GM04503 (cell line): ENCODE measurements at regions not wholly inside any gene's neighbourhood (a gene's known extent, or its start where the extent isn't known, plus 50 kb on each side); places are given as distances from the start of the nearest gene placed in this dataset.

Experiments used
- DNase-seq: peaks from one replicate; pipeline ENCODE4 v3.0.0-alpha.2; 2012; ENCODE audit warnings: low read depth

DNA sequence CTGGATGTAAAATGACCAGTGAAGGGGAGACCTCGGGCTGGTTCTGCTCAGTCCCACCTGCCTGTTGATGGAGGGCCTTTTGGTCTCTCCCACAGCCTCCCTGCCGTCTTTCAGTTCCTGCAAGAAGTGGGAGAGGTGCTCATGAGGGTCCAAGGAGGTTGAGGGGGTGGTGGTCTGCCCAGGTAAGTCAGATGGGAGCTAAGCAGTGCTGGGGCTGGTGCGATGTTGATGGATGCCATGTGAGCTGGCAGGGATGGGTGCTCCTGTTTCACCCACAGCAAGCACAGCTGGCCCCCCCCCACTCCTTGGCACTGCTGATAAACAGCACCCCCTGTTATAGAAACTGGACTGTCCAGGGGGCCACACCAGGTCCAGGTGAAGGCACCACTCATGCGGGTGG lies 145.6 kb downstream of the NSG2 start:
- no peak for DNase-seq

DNA sequence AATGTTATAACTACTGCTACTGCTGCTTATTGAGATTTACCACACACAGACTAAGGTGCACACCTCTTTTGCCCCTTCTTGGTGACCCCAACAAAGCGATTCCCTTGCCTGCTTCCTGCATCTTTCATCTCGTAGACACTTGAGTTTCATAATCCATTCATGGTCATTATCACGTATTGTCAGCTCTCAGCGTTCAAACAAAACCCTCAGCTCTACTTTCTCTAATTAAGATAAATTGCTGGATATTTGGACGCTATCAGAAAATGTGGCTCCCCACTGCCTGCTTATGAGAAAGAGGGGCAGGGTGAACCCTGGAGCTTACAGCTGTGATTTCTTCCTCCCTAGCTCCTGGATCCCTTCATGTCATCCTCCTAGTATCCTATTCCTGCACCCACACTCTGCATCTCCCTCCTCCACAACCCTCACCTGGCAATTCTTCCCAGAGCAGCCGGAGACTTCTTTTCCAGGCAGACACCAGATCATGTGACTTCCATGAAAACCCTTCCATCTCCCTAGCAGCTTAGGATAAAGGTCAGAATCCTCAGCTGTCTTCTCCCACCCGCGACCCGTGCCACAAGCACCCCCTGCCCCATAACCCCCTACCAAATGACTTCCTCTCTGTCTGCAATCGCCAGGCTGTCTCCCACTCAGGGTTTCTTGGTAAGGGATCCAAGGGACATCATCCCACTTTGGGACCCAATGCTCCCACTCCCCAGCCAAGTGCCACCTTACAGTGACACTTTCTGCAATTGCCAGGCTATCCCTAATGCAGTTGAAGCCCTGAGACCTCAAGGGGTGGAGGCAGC lies 146.5 kb downstream of the NSG2 start:
- DNase-seq = no peak

- DNase-seq = no peak
Observed at GRCh38 chr5:174192901-174193300, 147.4 kb downstream of the NSG2 start.

- DNase-seq = no peak
Observed at GRCh38 chr5:174195517-174195916, 150.0 kb downstream of the NSG2 start.

GRCh38 chr5:174197929-174198328 lies 152.4 kb downstream of the NSG2 start:
- DNase-seq = no peak

DNA sequence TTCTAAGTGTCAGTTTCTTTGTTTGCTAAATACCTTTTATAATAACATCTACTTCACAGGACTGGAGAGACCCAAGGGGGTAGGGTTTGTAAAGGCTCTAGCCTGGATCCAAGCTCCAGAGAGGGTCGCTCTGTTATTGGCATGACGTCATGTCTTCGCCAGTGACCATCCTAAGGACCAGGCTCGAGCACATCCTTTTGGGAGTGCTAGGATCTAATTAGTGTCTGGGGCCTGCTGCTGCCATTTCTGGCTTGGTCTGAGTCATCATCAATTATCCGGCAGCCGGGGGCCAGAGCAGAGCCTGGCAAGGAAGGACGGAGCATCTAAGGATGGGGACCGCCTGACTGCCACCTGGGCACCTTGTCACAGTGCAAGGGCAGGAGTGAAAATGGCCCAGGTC lies 153.0 kb downstream of the NSG2 start:
- no peak for DNase-seq

- no peak for DNase-seq
Observed at GRCh38 chr5:174202996-174203395, 157.5 kb downstream of the NSG2 start.

DNA sequence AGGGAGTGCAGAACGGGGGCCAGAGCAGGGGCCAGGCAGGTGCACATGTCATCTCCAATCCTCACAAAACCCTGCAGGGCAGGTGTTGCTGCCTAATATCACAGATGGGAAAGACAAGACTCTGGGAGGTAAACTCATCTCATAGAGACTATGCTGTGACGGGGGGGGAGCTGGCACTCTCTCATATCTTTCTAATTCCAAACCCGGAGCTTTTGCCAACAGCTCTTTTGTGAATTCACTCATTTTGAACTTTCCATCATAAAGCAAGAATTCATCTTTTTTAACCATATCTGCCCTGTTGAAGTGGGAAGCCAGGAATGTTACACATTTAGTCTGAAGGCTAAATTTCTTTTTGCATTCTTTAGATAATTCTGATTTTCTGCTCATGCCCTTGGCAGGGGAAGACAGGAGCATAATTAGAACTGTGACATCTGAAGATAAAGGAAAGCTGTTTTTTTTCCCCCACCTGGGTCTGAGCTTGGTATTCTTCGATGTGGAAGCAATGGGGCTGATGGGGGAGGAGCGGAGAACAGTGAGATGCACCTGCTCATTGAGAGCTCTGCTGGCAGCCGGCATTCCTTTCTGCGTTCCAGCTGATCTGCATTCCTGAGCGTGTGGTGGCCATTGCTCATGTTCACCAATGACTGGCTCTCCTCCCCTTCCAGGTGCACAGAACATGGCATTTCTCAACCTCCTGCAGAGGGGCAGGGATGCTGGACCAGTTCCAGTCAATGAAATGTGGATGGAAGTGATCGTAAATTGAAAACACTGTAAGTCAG lies 159.2 kb downstream of the NSG2 start:
- DNase-seq = no peak

DNA sequence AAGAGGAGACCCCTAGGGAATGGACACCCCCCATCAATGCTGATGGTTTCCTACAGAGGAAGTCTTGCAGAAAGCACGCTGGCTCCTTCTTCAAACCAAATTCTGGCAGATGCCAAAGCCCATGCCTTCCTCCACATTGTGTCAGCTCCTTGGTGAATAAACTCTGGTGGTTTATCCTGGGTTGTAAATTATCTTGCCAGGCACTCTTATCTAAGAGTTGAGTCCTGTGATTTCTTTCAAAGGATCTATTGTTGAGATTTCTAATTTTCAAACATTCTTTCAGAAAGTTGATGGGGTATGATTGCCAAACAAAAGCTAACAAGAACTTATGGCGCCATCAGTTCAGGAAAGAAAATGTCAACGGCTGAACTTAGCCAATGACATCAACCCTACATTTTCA lies 160.4 kb downstream of the NSG2 start:
- no peak for DNase-seq

GRCh38 chr5:174210596-174211276 lies 165.2 kb downstream of the NSG2 start:
- no peak for DNase-seq

DNA sequence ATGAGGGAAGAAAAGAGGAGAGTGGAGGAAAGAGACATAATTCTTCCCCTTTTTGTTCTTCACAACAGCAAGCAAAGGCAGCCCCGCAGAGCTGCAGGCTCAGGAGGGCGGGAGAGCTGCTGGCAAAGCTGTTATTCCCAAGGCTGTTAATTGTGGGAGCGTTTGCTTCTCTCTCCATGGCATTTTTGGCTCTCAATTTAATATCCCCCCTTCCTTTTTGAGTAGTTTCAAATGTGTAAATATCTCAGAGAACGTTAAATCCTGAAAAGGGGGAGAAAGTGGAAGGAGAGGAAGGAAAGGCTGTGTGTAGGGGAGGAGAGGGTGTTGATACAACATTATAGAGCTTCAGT lies 165.7 kb downstream of the NSG2 start:
- no peak for DNase-seq

- DNase-seq = no peak
Observed at GRCh38 chr5:174217527-174217926, 172.0 kb downstream of the NSG2 start.

DNA sequence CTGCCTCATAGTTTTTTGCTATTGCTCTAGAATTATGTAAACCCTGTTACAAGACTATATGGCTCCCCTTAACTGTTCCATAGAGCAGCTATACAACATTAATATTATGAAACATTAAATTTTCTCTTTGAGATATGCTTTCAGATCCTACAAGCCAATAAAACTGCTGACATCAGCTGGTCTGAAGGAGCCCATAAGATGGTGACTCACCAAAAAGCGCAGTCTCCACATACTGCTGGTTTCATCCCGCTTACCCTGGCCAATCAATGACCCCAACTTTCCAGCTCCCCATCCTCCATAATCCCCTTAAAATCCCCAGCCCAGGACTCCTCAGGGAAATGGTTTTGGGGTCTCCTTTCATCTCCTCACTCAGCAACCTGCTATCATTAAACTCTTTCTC lies 172.7 kb downstream of the NSG2 start:
- DNase-seq = no peak

DNA sequence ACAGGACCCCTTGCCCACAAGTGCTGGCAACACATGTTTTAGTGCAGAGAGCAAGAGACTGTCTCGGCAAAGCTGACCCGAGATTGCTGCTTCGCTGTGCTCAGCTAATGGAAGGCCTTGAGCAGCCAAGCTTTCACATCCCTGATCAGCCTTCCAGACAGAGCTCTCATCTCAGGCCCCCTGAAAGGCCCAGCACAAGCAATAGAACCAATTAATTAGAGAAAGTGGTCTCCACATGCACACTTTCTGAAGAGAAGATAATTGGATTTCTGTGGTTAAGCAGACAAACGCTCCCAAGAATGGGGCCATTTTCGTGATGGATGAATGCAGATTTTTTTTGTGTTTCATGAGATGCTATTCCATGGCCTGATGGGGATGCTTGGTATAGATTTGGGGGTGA lies 174.9 kb downstream of the NSG2 start:
- DNase-seq = no peak

- DNase-seq = no peak
Observed at GRCh38 chr5:174221436-174221835, 175.9 kb downstream of the NSG2 start.

DNA sequence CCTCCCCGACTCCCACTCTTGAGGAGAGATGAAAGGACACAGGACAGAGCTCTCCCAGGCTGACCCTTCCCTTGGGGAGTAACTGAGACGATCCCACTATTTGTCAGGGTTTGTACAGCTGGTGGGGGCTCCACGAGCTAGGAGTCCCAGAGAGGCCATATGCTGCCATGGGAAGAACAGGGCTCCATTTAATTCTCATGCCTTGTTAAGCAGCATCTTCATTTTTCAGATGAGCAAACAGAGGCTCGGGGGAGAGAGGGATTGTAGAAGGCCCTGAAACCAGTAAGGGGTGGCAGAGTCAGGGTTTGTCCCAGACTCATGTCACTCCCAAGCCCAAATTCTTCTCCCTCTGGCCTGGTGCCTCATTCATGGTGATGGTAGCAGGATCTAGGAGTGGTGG lies 176.4 kb downstream of the NSG2 start:
- no peak for DNase-seq

GRCh38 chr5:174222891-174223290 lies 177.4 kb downstream of the NSG2 start:
- DNase-seq = no peak

DNA sequence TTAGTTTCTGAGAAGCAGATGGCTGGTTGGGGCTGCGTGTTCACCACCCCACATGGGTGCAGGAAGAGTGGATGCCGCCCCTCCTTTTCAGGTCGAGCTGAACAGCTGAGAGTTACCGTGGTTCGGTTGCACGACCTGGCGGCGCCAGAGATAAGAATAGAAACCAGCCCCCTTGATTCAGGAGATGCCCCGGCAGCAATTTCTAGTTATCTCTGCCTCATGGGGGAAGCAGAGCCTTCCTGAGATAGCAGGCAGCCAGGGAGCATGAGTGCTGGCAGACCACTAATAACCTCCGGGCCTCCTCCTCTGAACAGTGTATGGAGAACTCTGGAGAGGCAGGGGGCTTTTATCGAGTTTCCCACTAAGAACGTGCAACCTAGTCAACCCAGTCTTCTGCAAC lies 177.8 kb downstream of the NSG2 start:
- no peak for DNase-seq

- no peak for DNase-seq
Observed at GRCh38 chr5:174229068-174229467, 183.6 kb downstream of the NSG2 start.

GRCh38 chr5:174229514-174230370 lies 184.2 kb downstream of the NSG2 start:
- DNase-seq = no peak

GRCh38 chr5:174231956-174232487 lies 186.5 kb downstream of the NSG2 start:
- no peak for DNase-seq

DNA sequence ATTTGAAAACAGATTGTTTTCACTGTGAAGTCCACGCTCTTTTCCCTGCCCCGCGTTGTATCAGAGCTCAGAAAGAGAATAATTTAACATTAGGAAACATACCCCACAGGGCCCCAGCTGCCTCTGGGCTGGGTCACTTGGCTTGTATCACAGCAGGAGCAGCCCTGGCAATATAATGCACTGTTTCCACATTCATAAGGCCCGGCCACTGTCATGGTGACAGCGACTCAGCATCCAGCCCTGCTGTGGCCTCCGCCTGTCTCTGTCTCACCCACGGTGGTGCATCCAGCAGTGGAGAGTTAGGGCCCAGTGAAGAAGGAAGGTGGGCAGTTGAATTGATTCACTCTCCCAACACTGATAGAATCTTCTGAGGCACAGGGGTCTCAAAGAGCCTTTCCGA lies 188.9 kb downstream of the NSG2 start:
- DNase-seq = no peak
